H9 (cell line): ENCODE measurements at regions not wholly inside any gene's neighbourhood (a gene's known extent, or its start where the extent isn't known, plus 50 kb on each side); places are given as distances from the start of the nearest gene placed in this dataset.

Experiments
- DNase-seq: peaks from one replicate; pipeline ENCODE4 v3.0.0-alpha.2; 2017
- H2AFZ ChIP-seq: one replicate; pipeline ENCODE4 v1.6.1; 2013; ENCODE audit warnings: mild to moderate bottlenecking, low read length, control low read depth, moderate library complexity
- H2AK5ac ChIP-seq: 2 replicates; pipeline ENCODE4 v1.6.1; 2013; ENCODE audit warnings: low read length, control low read depth, mixed read lengths; ENCODE audit not compliant: insufficient read length
- H2BK120ac ChIP-seq: one replicate; pipeline ENCODE4 v1.6.1; 2013; ENCODE audit warnings: low read depth, mild to moderate bottlenecking, low read length, control low read depth, inconsistent platforms; ENCODE audit not compliant: poor library complexity, severe bottlenecking
- H2BK12ac ChIP-seq: 2 replicates; pipeline ENCODE4 v1.6.1; 2013; ENCODE audit warnings: low read length, control low read depth, mixed read lengths, low read depth; ENCODE audit not compliant: insufficient read length
- H2BK15ac ChIP-seq: 2 replicates; pipeline ENCODE4 v1.6.1; 2013; ENCODE audit warnings: low read depth, low read length, control low read depth
- H2BK20ac ChIP-seq: one replicate; pipeline ENCODE4 v1.6.1; 2013; ENCODE audit warnings: low read depth, mild to moderate bottlenecking, low read length, control low read depth, inconsistent platforms; ENCODE audit not compliant: poor library complexity, severe bottlenecking
- H2BK5ac ChIP-seq: 2 replicates; pipeline ENCODE4 v1.6.1; 2013; ENCODE audit warnings: low read length, control low read depth, mixed read lengths; ENCODE audit not compliant: insufficient read length
- H3K14ac ChIP-seq: 2 replicates; pipeline ENCODE4 v1.6.1; 2013; ENCODE audit warnings: low read length, control low read depth; ENCODE audit not compliant: insufficient read depth
- H3K18ac ChIP-seq: 2 replicates; pipeline ENCODE4 v1.6.1; 2013; ENCODE audit warnings: low read depth, mild to moderate bottlenecking, mixed read lengths, low read length, control low read depth; ENCODE audit not compliant: insufficient read length
- H3K23ac ChIP-seq: 2 replicates; pipeline ENCODE4 v1.6.1; 2013; ENCODE audit warnings: low read length, control low read depth, mixed read lengths, low read depth; ENCODE audit not compliant: insufficient read length
- H3K23me2 ChIP-seq: 2 replicates; pipeline ENCODE4 v1.6.1; 2013; ENCODE audit warnings: low read depth, mild to moderate bottlenecking, mixed read lengths, low read length, control low read depth; ENCODE audit not compliant: insufficient read length, poor library complexity, severe bottlenecking
- H3K27ac ChIP-seq: 2 replicates; pipeline ENCODE4 v1.5.1; 2013; ENCODE audit warnings: low read length, control low read depth, mixed read lengths, low read depth; ENCODE audit not compliant: insufficient read length
- H3K27me3 ChIP-seq: 2 replicates; pipeline ENCODE4 v1.6.1; 2013; ENCODE audit warnings: low read length, control low read depth, inconsistent platforms; ENCODE audit not compliant: insufficient read depth
- H3K4ac ChIP-seq: 2 replicates; pipeline ENCODE4 v1.6.1; 2013; ENCODE audit warnings: low read depth, mild to moderate bottlenecking, control low read depth, inconsistent platforms, low read length, moderate library complexity
- H3K4me1 ChIP-seq: 2 replicates; pipeline ENCODE4 v1.6.1; 2013; ENCODE audit warnings: low read length, control low read depth, inconsistent platforms; ENCODE audit not compliant: insufficient read depth
- H3K4me2 ChIP-seq: 2 replicates; pipeline ENCODE4 v1.6.1; 2013; ENCODE audit warnings: low read length, control low read depth, mixed read lengths; ENCODE audit not compliant: insufficient read length, insufficient read depth
- H3K56ac ChIP-seq: 2 replicates; pipeline ENCODE4 v1.6.1; 2013; ENCODE audit warnings: low read depth, mild to moderate bottlenecking, mixed read lengths, low read length, control low read depth; ENCODE audit not compliant: insufficient read length
- H3K79me1 ChIP-seq: 2 replicates; pipeline ENCODE4 v1.6.1; 2013; ENCODE audit warnings: low read depth, mild to moderate bottlenecking, moderate library complexity, low read length, control low read depth, inconsistent platforms; ENCODE audit not compliant: insufficient read depth, poor library complexity, severe bottlenecking
- H3K79me2 ChIP-seq: 2 replicates; pipeline ENCODE4 v1.6.1; 2013; ENCODE audit warnings: low read length, control low read depth, inconsistent platforms; ENCODE audit not compliant: insufficient read depth
- H3K9ac ChIP-seq: 2 replicates; pipeline ENCODE4 v1.6.1; 2013; ENCODE audit warnings: low read length, control low read depth, mixed read lengths; ENCODE audit not compliant: insufficient read length; ENCODE audit errors: extremely low read depth
- H3K9me3 ChIP-seq: one replicate; pipeline ENCODE4 v1.6.1; 2013; ENCODE audit warnings: low read depth, low read length, inconsistent platforms; ENCODE audit not compliant: control insufficient read depth
- H3T11ph ChIP-seq: one replicate; pipeline ENCODE4 v1.6.1; 2013; ENCODE audit warnings: mild to moderate bottlenecking, low read length, control low read depth, inconsistent platforms
- H4K20me1 ChIP-seq: one replicate; pipeline ENCODE4 v1.6.1; 2013; ENCODE audit not compliant: control insufficient read depth, insufficient read length, insufficient read depth
- H4K5ac ChIP-seq: 2 replicates; pipeline ENCODE4 v1.6.1; 2013; ENCODE audit warnings: low read depth, mild to moderate bottlenecking, mixed read lengths, low read length, control low read depth; ENCODE audit not compliant: insufficient read length
- H4K8ac ChIP-seq: replicated peaks from 2 replicates; pipeline ENCODE4 v1.6.1; 2013; ENCODE audit warnings: low read length, control low read depth, mixed read lengths, low read depth; ENCODE audit not compliant: insufficient read length
- H4K91ac ChIP-seq: 2 replicates; pipeline ENCODE4 v1.6.1; 2013; ENCODE audit warnings: low read depth, mild to moderate bottlenecking, moderate library complexity, mixed read lengths, low read length, control low read depth; ENCODE audit not compliant: insufficient read length
- H3K27ac Mint-ChIP-seq, 3 experiments: 2 replicates in 2 of 3; 3 replicates in 1 of 3; pipeline ENCODE4 v1.8.0; 2020 to 2021; ENCODE audit warnings: mixed read lengths in 3 of 3, mild to moderate bottlenecking in 1 of 3, moderate library complexity in 1 of 3
- H3K27me3 Mint-ChIP-seq: 2 replicates; pipeline ENCODE4 v1.8.0; 2021; ENCODE audit warnings: low read depth, mild to moderate bottlenecking, moderate library complexity, mixed read lengths
- H3K36me3 Mint-ChIP-seq, 3 experiments: 2 replicates in 2 of 3; 3 replicates in 1 of 3; pipeline ENCODE4 v1.8.0; 2020 to 2021; ENCODE audit warnings: low read depth in 3 of 3, mixed read lengths in 3 of 3; ENCODE audit not compliant: insufficient read depth in 1 of 3
- H3K4me1 Mint-ChIP-seq, 2 experiments: 2 replicates each; pipeline ENCODE4 v1.8.0; 2020; ENCODE audit warnings: mixed read lengths in 2 of 2
- H3K4me3 Mint-ChIP-seq, 2 experiments: 2 replicates in 1 of 2; 3 replicates in 1 of 2; pipeline ENCODE4 v1.8.0; 2020 to 2021; ENCODE audit warnings: mild to moderate bottlenecking in 2 of 2, mixed read lengths in 2 of 2, moderate library complexity in 1 of 2
- H3K9me3 Mint-ChIP-seq, 2 experiments: 2 replicates in 1 of 2; 3 replicates in 1 of 2; pipeline ENCODE4 v1.8.0; 2020; ENCODE audit warnings: mild to moderate bottlenecking in 2 of 2, mixed read lengths in 2 of 2, moderate library complexity in 1 of 2
- WGBS: extraction: QIAGEN DNeasy Blood & Tissue Kit; methylation state at CpG from one replicate; pipeline ENCODE4 v1.1.7; 2013; ENCODE audit warnings: missing lambda C conversion rate, low lambda C conversion rate, mixed read lengths; ENCODE audit not compliant: insufficient read length; ENCODE audit errors: extremely low coverage; 5-methylcytosine and 5-hydroxymethylcytosine counted together
- TF ChIP-seq, protein P1 (sequence below): fragments of 200-600 bp; sonication (generic); conservative IDR thresholded peaks from 3 replicates; pipeline ENCODE4 v1.8.0; 2021; ENCODE audit warnings: antibody characterized with exemption, mild to moderate bottlenecking

DNA sequence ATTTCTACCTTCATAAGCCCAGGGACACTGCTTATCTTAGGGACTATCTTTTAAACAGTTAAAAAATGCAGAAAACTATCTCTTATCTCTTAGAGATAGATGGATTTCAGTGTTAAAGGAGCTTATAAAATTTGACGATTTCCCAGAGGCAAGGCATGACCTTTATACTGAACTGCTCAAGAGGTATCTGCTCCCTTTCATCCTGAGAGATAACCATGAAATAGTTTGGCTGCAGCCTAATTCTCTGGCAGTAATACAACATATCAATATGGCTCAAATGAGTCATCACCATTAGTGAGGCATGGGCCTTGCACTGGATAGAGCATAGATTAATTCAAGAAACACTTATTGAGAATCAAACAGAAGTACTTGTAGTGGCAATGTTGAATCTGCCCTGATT, 348.2 kb upstream of the GRIA3 start:
- Histone ChIP-seq H2BK120ac (no peak overlapping the region), H3K23me2 (no peaks in the 10 kb centered on the region), H3K4me1 (no peaks in the 10 kb centered on the region), H3K4ac (no peak overlapping the region), H4K20me1 (no peaks in the 10 kb centered on the region), H4K5ac (no peak overlapping the region), H4K8ac (no peak overlapping the region), H4K91ac (no peak overlapping the region), H3K9ac (no peak overlapping the region), H3K9me3 (peaks cover 12% of the 10 kb centered on the region), H2AFZ (no peak overlapping the region), H3T11ph (no peak overlapping the region), H2BK15ac (no peak overlapping the region), H3K79me1 (no peaks in the 10 kb centered on the region), H2BK12ac (no peak overlapping the region), H3K4me2 (no peak overlapping the region), H3K18ac (no peak overlapping the region), H2AK5ac (no peak overlapping the region), H3K56ac (no peak overlapping the region), H2BK20ac (no peak overlapping the region), H3K79me2 (no peaks in the 10 kb centered on the region), H3K14ac (no peak overlapping the region), H2BK5ac (no peak overlapping the region), H3K27me3 (no peaks in the 10 kb centered on the region), H3K27ac (no peak overlapping the region), H3K23ac (no peak overlapping the region)
- no peak for DNase-seq
- no peak overlapping the region for H3K27ac Mint-ChIP-seq
- no peak overlapping the region for H3K4me3 Mint-ChIP-seq
- no peaks in the 10 kb centered on the region for H3K27me3 Mint-ChIP-seq
- TF ChIP-seq, protein P1, sequence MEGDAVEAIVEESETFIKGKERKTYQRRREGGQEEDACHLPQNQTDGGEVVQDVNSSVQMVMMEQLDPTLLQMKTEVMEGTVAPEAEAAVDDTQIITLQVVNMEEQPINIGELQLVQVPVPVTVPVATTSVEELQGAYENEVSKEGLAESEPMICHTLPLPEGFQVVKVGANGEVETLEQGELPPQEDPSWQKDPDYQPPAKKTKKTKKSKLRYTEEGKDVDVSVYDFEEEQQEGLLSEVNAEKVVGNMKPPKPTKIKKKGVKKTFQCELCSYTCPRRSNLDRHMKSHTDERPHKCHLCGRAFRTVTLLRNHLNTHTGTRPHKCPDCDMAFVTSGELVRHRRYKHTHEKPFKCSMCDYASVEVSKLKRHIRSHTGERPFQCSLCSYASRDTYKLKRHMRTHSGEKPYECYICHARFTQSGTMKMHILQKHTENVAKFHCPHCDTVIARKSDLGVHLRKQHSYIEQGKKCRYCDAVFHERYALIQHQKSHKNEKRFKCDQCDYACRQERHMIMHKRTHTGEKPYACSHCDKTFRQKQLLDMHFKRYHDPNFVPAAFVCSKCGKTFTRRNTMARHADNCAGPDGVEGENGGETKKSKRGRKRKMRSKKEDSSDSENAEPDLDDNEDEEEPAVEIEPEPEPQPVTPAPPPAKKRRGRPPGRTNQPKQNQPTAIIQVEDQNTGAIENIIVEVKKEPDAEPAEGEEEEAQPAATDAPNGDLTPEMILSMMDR = no peak
- H3K9me3 Mint-ChIP-seq = peaks cover 6 to 59% of the 10 kb centered on the region in 2 experiments
- H3K4me1 Mint-ChIP-seq = no peaks in the 10 kb centered on the region
- no CpG with 5 or more reads among the region's 1 CpG for WGBS
- no peaks in the 10 kb centered on the region for H3K36me3 Mint-ChIP-seq
